ENCODE measurements at regions not wholly inside any gene's neighbourhood (a gene's known extent, or its start where the extent isn't known, plus 50 kb on each side); places are given as distances from the start of the nearest gene placed in this dataset.

DNA sequence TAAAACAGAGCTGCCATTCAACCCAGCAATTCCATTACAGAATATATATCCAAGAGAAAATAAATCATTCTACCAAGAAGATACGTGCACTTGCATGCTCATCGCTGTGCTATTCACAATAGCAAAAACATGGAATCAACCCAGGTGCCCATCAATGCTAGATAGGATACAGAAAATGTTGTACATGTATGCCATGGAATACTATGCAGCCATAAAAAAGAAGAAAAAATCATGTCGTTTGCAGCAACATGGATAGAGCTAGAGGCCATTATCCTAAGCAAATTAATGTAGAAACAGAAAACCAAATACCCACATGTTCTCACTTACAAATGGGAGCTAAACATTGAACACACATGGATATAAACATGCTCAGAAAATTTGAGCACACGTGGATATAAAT is 633.1 kb upstream of the CITED2 start:
- no peaks in the 10 kb centered on the region for H3K27me3 Mint-ChIP-seq (ENCODE audit: insufficient read depth, unreplicated experiment)
- BruUV-seq (replicated peaks): no TSS peak
- ChIA-PET CTCF (no interaction called here), POLR2A (no interaction called here)
- DNase-seq (ENCODE audit: unreplicated experiment): no peak
- no peak overlapping the region for H3K4me3 Mint-ChIP-seq (ENCODE audit: unreplicated experiment)
- intact Hi-C loops (cut with micrococcal nuclease): no loop called here
- no peak overlapping the region for H3K27ac Mint-ChIP-seq (ENCODE audit: low read depth, unreplicated experiment)
- no peaks in the 10 kb centered on the region for H3K36me3 Mint-ChIP-seq (ENCODE audit: insufficient read depth, unreplicated experiment)
- H3K4me1 Mint-ChIP-seq (ENCODE audit: insufficient read depth, unreplicated experiment): no peaks in the 10 kb centered on the region
- no peaks in the 10 kb centered on the region for H3K9me3 Mint-ChIP-seq (ENCODE audit: unreplicated experiment)
- TF ChIP-seq, protein P1, sequence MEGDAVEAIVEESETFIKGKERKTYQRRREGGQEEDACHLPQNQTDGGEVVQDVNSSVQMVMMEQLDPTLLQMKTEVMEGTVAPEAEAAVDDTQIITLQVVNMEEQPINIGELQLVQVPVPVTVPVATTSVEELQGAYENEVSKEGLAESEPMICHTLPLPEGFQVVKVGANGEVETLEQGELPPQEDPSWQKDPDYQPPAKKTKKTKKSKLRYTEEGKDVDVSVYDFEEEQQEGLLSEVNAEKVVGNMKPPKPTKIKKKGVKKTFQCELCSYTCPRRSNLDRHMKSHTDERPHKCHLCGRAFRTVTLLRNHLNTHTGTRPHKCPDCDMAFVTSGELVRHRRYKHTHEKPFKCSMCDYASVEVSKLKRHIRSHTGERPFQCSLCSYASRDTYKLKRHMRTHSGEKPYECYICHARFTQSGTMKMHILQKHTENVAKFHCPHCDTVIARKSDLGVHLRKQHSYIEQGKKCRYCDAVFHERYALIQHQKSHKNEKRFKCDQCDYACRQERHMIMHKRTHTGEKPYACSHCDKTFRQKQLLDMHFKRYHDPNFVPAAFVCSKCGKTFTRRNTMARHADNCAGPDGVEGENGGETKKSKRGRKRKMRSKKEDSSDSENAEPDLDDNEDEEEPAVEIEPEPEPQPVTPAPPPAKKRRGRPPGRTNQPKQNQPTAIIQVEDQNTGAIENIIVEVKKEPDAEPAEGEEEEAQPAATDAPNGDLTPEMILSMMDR (IDR thresholded peaks at IDR 0.05; ENCODE audit: unreplicated experiment): no peak

DNA sequence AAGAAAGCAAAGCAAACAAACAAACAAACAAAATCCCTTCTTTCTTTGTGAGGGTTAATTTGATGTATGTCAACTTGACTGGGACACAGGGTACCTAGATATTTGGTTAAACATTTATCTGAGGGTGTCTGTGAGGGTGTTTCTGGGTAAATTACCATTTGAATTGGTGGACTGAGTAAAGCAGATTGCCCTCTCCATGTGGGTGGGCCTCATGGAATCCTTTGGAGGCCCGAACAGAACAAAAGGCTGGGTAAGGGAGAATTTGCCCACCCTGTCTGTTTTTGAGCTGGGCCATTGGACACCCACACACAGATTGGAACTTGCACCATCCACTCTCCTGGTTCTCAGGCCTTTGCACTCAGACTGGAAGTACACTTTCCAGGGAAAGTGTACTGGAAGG is 628.8 kb upstream of the CITED2 start:
- TF ChIP-seq, protein P1 (IDR thresholded peaks at IDR 0.05; ENCODE audit: unreplicated experiment): no peak
- H3K4me1 Mint-ChIP-seq (ENCODE audit: insufficient read depth, unreplicated experiment): no peaks in the 10 kb centered on the region
- H3K4me3 Mint-ChIP-seq (ENCODE audit: unreplicated experiment): no peak overlapping the region
- intact Hi-C loops (cut with micrococcal nuclease): no loop called here
- H3K27ac Mint-ChIP-seq (ENCODE audit: low read depth, unreplicated experiment): no peak overlapping the region
- no peaks in the 10 kb centered on the region for H3K36me3 Mint-ChIP-seq (ENCODE audit: insufficient read depth, unreplicated experiment)
- no peaks in the 10 kb centered on the region for H3K9me3 Mint-ChIP-seq (ENCODE audit: unreplicated experiment)
- CTCF ChIA-PET: no interaction called here
- POLR2A ChIA-PET: interaction anchor here (0.5 kb wide), 1 partner anchor 633 kb away, joined by 3 read pairs; no protein-coding TSS in a partner anchor
- no peaks in the 10 kb centered on the region for H3K27me3 Mint-ChIP-seq (ENCODE audit: insufficient read depth, unreplicated experiment)
- no peak for DNase-seq (ENCODE audit: unreplicated experiment)
- BruUV-seq (replicated peaks): no TSS peak

DNA sequence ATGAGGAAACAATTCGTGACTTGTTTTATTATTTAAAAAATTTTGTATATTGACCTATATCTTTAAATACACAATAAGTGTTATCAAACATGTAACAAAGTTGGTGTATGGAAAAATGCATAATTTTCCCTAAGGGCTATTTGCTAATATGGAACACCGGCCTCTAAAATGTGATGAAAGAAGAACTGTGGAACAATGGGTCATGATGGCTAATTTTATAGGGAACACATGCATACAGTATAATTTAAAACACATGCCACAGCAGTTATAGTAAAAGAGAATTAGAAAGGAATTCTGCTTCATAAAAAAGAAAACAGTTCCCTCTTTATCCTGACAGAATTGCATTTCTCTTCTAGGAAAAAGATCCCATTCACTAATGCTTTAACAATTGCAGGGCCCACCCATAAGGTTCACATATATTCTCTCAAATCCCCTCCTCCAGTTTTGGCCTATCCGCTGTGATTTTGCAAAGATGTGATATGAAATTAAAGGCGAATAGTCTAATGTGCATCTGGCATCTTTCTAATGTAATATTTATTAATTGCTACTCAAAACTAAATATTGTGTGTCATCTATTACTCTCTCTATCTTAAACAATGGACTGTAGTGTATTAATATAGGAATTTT is 628.1 kb upstream of the CITED2 start:
- H3K27ac Mint-ChIP-seq (ENCODE audit: low read depth, unreplicated experiment): no peak overlapping the region
- no peak for DNase-seq (ENCODE audit: unreplicated experiment)
- H3K36me3 Mint-ChIP-seq (ENCODE audit: insufficient read depth, unreplicated experiment): no peaks in the 10 kb centered on the region
- H3K4me1 Mint-ChIP-seq (ENCODE audit: insufficient read depth, unreplicated experiment): no peaks in the 10 kb centered on the region
- no peaks in the 10 kb centered on the region for H3K27me3 Mint-ChIP-seq (ENCODE audit: insufficient read depth, unreplicated experiment)
- intact Hi-C loops (cut with micrococcal nuclease): no loop called here
- H3K4me3 Mint-ChIP-seq (ENCODE audit: unreplicated experiment): no peak overlapping the region
- TF ChIP-seq, protein P1 (IDR thresholded peaks at IDR 0.05; ENCODE audit: unreplicated experiment): no peak
- ChIA-PET POLR2A (no interaction called here), CTCF (no interaction called here)
- BruUV-seq (replicated peaks): no TSS peak
- H3K9me3 Mint-ChIP-seq (ENCODE audit: unreplicated experiment): no peaks in the 10 kb centered on the region

DNA sequence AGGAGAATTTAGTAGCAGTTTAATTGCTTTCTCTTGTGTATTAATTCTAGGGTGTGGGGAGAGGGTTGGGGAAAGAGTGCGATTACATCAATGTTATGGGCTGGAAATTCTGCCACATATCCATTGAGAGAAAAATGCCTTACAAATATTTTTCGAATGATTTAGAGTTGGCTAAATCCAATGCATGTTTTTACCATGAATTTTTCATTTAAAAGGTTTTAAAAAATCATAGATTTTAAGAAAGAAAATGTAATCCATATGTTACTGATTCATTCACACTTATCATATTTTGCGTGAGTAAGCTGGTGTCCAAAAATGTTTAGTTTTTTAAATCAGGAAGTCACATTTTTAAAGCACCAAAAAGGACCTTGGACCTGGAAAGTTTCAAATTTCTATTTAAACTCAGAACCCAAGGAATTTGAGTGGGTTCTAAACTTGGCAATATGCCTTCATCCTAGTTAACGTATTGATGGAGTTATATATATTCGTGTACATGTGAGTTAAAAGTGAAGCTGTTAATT is 627.4 kb upstream of the CITED2 start:
- H3K4me1 Mint-ChIP-seq (ENCODE audit: insufficient read depth, unreplicated experiment): no peaks in the 10 kb centered on the region
- peak overlapping the region; percentile 67 for H3K27ac Mint-ChIP-seq (ENCODE audit: low read depth, unreplicated experiment)
- H3K4me3 Mint-ChIP-seq (ENCODE audit: unreplicated experiment): no peak overlapping the region
- no peaks in the 10 kb centered on the region for H3K9me3 Mint-ChIP-seq (ENCODE audit: unreplicated experiment)
- no peaks in the 10 kb centered on the region for H3K27me3 Mint-ChIP-seq (ENCODE audit: insufficient read depth, unreplicated experiment)
- no TSS peak for BruUV-seq (replicated peaks)
- ChIA-PET CTCF (interaction anchor here (0.6 kb wide), 1 partner anchor 15 kb away, joined by 3 read pairs; no protein-coding TSS in a partner anchor), POLR2A (no interaction called here)
- intact Hi-C loops (cut with micrococcal nuclease): no loop called here
- no peak for DNase-seq (ENCODE audit: unreplicated experiment)
- H3K36me3 Mint-ChIP-seq (ENCODE audit: insufficient read depth, unreplicated experiment): no peaks in the 10 kb centered on the region
- TF ChIP-seq, protein P1 (IDR thresholded peaks at IDR 0.05; ENCODE audit: unreplicated experiment): no peak

All from MCF 10A (cell line).